GM19463 (cell line): ENCODE measurements at regions not wholly inside any gene's neighbourhood (a gene's known extent, or its start where the extent isn't known, plus 50 kb on each side); places are given as distances from the start of the nearest gene placed in this dataset.
"Not testable (repeated sequence)": the region's sequence is repeated elsewhere in the genome, so short reads cannot be mapped to it uniquely, and the experiment has no call there.

Experiments used
- ATAC-seq: cut with Tn5 transposase; IDR thresholded peaks from one replicate; pipeline ENCODE4 v1.9.1; 2021; ENCODE audit warnings: mild to moderate bottlenecking, moderate library complexity; ENCODE audit not compliant: unreplicated experiment

- ATAC-seq: no peak
Observed at GRCh38 chr12:58695263-58695662, 225.0 kb downstream of the LRIG3 start.

DNA sequence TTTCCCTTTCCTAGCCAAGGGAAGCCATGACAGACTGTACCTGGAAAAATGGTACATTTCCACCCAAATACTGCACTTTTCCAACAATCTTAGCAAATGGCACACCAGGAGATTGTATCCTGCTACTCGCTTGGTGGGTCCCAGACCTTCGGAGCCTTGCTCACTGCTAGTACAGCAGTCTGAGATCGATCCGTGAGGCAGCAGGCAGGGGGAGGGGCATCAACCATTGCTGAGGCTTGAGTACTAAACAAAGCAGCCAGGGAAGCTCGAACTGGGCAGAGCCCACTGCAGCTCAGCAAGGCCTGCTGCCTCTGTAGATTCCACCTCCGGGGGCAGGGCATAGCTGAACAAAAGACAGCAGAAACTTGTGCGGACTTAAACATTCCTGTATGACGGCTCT is 218.8 kb downstream of the LRIG3 start:
- ATAC-seq: no peak

DNA sequence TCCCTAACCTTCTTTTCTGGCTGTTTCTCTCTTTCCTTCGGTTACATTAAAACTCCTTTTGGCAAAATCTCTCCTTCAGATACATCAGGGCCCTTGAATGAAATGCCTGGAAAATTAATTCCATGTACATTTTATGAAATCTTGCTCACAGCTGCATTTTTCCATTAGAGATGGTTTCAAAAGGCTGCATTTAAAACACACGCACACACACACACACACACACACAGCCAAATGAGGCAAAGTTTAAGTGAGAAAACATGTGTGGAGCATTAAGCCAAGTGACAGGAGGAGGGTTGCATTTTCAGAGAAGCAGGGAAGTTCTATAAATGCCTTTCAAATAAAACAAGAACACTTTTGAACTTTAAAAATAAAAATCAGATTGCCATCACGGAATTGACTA is 216.4 kb downstream of the LRIG3 start:
- ATAC-seq: no peak

GRCh38 chr12:58704770-58705169 is 215.5 kb downstream of the LRIG3 start:
- ATAC-seq: not testable (repeated sequence)

- no peak for ATAC-seq
Observed at GRCh38 chr12:58710901-58711300, 209.4 kb downstream of the LRIG3 start.

DNA sequence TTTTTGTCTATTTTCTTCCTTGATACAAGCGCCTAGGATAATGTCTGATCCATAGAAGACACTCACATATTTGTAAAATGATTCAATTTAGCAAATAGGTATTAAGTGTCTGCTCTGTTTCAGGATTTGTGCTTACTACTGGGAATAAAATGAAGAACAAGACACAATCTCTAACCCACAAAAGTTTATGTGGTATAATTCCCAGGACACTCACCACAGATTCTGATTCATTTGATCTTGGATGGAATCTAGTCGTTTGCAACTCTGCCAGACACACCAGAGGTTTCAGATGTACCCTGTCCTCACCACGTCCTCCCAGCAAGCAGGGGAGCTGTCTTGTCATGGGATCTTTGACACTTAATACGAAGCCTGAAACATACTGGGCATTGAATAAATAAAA is 208.3 kb downstream of the LRIG3 start:
- ATAC-seq: no peak

DNA sequence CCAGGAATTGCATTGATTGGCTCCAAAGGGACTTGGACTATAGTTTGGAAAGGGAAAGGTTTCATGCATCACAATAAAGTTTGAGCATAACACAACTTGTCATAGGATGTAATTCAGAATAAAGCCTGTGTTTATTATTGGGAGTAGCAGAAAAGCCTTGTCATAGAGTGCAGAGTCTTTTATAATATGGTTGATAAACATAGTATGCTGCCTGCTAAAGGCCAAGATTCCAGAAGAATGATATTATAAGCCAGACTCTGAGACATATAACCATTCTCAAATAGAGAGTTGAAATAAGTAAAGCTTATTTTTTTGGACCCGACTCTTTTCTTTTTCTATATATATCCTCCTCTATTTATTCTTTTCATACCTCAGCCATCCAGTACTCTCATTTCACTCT is 207.3 kb downstream of the LRIG3 start:
- ATAC-seq: no peak

DNA sequence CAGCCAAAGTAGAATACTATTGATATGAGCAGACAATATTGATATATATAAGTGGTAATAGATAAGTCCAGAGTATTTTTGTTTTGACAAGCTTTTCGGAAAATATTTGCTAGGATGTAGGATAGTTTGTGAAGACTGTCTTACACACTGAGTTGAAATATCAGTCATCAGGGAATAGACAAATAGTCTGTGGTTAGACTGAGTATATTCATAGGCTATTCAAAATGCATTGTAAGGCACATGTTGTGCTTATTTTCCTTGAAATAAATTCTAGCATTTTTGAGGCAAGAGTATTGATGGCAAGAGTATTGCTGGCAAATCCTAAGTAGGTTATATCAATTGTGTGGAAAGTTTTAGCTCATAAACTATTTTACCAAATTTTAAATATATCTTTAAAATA is 201.1 kb downstream of the LRIG3 start:
- ATAC-seq: no peak

DNA sequence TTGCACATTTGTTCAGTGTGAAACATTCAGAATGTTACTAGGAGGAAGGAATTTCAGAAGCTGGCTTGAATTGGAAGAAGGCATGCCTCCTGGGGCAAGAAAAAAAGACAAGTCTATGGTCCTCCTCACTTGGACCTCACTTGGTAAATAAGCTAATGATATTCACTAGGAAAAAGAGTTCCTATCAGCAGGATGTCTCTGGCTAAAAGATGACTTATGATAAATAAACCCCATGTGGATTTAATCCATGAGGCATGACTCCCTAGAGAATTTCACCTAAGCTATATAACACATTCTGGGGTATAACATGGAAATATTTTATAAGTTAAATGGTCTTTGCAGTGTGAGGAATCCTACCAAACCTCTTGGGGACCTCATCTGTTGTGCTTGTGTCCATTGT is 199.9 kb downstream of the LRIG3 start:
- no peak for ATAC-seq

DNA sequence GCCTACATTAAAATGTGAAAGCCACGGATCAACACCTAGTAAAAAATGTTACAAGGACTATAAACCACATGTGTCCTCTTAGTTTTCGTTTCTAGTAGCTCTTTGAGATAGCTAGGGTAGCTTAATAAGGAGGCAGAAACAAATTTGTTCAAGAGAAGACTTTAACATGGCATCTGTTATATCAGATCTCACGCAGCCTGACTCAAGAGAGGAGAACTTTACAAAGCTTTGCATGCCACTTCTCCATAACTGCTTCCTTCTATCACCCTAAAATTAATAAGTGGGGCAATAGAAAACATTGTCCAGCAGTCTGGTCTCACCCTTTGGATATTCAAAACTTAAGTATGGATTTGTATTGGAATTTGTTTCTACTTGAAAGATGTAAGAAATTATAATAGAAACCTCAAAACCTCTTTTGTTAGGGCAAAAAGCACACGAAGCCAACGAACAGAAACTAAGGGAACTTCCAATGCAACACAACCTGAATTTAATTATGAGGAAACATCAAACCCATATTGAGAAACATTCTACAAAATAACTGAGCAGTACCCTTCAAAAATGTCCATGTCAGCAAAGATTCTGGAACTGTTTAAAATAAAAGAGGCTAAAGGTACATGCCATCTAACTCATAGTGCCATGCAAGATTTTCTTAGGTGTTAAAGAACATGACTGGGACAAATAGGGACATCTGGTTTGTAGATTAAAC is 194.8 kb downstream of the LRIG3 start:
- no peak for ATAC-seq

DNA sequence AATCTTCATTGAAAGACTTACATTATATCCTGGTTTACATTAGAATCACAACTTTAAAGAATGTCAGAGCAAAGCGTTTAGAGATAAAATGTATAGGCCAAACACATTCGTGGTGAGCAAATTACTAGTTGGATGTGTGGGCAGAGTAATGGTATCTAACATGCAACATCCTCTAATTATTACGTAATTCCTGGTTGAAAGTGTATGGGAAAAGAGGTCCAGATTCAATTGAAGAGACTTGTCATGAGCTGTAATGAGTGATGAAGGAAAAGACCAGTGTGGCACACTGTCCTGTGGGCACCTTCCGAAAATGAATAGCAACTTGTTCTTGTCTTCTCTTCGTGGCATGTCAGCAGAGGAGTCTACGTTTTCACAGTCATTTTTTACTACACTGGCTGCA is 192.8 kb downstream of the LRIG3 start:
- ATAC-seq: no peak

DNA sequence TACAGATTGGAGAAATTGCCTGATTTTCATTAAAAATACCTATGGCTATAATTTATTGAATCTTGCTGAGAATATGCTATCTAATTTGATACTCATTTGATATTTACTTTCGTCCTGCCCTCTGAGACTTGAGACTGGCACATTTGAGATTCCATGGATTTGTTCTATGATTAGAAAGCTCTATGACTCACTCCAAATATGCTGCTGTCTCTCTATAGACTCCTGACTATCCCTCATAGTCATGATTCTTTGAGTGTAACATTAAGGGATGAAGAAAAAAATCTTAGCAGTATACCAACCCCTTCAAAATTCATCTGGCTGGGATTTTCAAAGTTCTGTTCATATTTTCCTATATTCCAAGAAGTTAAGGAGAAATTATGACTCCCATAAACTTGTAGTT is 191.9 kb downstream of the LRIG3 start:
- no peak for ATAC-seq

DNA sequence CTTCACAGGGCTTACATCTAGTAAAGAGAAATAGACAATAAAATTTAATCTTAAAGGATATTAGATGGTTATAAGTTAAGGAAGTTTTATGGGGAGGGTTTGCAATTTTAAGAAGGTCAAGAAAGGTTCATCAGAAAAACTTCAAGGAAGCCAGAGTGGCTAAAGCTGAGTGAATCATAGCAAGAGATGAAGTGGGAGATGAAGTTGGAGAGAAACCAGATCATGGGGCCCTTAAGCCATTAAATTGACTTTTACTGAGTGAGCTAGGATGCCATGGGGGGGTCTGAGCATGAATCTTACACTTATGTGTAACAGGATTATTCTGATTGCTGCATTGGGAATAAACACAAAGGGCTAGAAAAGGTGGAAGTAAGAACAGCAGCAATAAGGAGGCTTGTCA is 189.2 kb downstream of the LRIG3 start:
- no peak for ATAC-seq

GRCh38 chr12:58732894-58733293 is 187.4 kb downstream of the LRIG3 start:
- no peak for ATAC-seq

DNA sequence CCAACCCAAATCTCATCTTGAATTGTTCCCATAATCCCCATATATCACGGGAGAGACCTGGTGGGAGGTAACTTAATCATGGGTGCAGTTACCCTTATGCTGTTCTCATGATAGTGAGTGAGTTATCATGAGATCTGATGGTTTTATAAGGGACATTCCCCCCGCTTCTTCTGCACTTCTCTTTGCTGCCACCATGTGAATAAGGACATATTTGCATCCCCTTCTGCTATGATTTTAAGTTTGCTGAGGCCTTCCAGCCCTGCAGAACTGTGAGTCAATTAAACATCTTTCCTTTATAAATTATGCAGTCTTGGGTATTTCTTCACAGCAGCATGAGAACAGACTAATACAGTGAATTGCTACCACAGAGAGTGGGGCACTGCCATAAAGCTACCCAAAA is 179.1 kb downstream of the LRIG3 start:
- ATAC-seq: no peak

DNA sequence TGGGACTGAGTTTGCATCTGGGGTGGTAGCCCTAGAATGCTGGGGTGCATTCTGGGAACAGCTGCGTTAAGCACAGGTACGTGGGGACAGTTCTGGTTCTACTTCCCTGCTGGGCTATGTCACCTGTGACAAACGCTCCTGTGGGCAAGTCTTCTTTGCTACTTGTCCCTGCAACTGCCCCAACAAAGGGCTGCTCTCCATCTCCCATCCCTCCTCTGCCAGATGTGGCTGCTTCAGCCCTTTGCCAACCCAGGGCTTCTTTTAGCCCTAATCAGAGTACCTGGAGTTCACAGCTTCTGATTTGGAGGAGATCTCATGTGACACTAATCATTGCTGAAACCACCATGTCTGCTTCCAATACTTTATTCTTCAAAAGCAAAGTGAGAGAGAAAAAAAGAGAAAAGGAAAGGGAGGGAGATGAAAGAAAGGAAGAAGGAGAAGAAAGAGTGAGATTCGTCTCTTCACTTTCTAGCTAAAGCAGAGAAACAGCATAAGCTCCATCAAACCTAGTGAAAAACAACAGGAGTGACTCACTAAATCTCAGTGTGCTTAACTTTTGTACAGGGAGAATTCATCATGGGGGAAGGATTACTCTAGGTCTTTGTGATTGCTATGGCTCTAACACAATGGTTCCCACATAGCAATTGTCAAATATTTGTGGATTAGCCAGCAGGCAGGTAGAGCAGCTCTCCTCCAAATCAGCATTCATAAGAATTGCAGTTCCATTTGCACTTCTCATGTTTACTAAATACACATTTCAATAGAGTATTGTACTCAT is 174.8 kb downstream of the LRIG3 start:
- ATAC-seq: no peak

DNA sequence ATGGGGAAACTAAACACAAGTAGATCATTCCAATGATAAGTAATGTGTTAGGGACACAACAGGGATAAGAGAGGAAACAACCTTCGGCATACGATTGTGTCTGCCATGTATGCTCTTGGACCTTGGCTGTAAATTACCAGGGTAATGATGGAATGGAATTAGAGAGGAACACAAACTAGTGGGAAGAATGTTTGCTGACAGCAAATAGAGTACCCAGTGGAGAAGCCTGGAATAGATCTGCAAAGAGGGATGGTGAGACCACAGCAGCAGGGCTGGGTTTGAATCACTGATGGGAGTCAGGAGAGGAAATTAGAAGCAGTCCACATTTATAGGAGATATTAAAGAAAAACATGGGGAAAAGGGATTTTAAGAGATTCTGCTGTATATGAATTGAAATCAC is 172.8 kb downstream of the LRIG3 start:
- ATAC-seq: no peak

GRCh38 chr12:58750484-58750883 is 169.8 kb downstream of the LRIG3 start:
- ATAC-seq: no peak

DNA sequence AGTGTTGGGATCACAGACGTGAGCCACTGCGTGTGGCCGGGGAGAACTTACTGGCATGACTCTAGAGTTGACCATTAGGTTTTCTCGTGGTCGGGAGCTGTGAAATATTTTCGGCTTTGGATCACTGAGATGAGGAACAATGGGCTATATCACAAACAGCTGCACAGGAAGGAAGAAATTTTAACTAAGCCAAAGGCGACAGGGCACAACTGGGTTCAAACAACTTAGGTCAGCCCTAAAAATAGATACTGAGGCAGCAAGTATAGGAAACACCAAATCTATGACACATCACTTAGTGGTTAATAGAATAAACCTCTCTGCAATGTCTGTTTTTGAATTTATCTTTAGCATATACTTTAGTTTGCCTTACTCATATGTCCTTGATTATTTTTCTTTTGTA is 162.9 kb downstream of the LRIG3 start:
- ATAC-seq: no peak

DNA sequence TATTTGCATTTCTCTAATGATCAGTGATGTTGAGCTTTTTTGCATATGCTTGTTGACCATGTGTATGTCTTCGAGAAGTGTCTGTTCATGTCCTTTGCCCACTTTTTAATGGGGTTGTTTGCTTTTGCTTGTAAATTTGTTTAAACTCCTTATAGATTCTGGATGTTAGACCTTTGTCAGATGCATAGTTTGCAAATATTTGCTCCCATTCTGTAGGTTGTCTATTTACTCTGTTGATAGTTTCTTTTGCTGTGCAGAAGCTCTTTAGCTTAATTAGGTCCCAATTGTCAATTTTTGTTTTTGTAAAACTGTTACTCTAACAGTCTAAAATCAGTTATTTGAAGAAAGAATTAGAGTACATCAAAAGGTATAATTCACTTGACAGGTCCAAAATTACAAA is 160.6 kb downstream of the LRIG3 start:
- not testable (repeated sequence) for ATAC-seq

- no peak for ATAC-seq
Observed at GRCh38 chr12:58761308-58761707, 159.0 kb downstream of the LRIG3 start.

- ATAC-seq: no peak
Observed at GRCh38 chr12:58764100-58764953, 156.0 kb downstream of the LRIG3 start.
